SK-N-SH treated with all-trans-retinoic acid at 6 μM for 48 hours (cell line): ENCODE measurements at regions not wholly inside any gene's neighbourhood (a gene's known extent, or its start where the extent isn't known, plus 50 kb on each side); places are given as distances from the start of the nearest gene placed in this dataset.

Source experiments
- ARNTL ChIP-seq: fragments of 450-650 bp; formaldehyde crosslinking; IDR thresholded peaks from 2 replicates; pipeline ENCODE4 v1.5.0; 2020; ENCODE audit warnings: low read depth, mild to moderate bottlenecking, moderate library complexity, borderline replicate concordance
- ESRRG ChIP-seq: fragments of 250-450 bp; sonication (Bioruptor Pico); IDR thresholded peaks from 2 replicates; pipeline ENCODE4 v1.6.1; 2021; ENCODE audit warnings: mild to moderate bottlenecking
- ISL1 ChIP-seq: fragments of 250-450 bp; sonication (Bioruptor Pico); IDR thresholded peaks from 2 replicates; pipeline ENCODE4 v2.1.2; 2022; ENCODE audit warnings: mild to moderate bottlenecking, moderate library complexity
- OSR1 ChIP-seq: fragments of 250-450 bp; sonication (Bioruptor Pico); IDR thresholded peaks from 2 replicates; pipeline ENCODE4 v1.8.0; 2022; ENCODE audit warnings: moderate library complexity, mild to moderate bottlenecking, inconsistent platforms
- ZC3H10 ChIP-seq: fragments of 250-450 bp; sonication (Bioruptor Pico); IDR thresholded peaks from 2 replicates; pipeline ENCODE4 v1.5.1; 2021; ENCODE audit warnings: mild to moderate bottlenecking, moderate library complexity
- ZFP3 ChIP-seq: fragments of 250-450 bp; sonication (Bioruptor Pico); IDR thresholded peaks from 2 replicates; pipeline ENCODE4 v1.5.0; 2020; ENCODE audit warnings: mild to moderate bottlenecking, moderate library complexity
- ZNF8 ChIP-seq: fragments of 450-650 bp; formaldehyde crosslinking; IDR thresholded peaks from 2 replicates; pipeline ENCODE4 v1.5.0; 2020; ENCODE audit warnings: mild to moderate bottlenecking, moderate library complexity
- TF ChIP-seq, protein P1 (sequence below): fragments of 250-450 bp; sonication (Bioruptor Pico); IDR thresholded peaks from 2 replicates; pipeline ENCODE4 v1.8.0; 2021; ENCODE audit warnings: low read depth, mild to moderate bottlenecking, moderate library complexity, borderline replicate concordance

- no peak for TF ChIP-seq ZC3H10 (CRISPR knock-in tag)
- TF ChIP-seq, protein P1, sequence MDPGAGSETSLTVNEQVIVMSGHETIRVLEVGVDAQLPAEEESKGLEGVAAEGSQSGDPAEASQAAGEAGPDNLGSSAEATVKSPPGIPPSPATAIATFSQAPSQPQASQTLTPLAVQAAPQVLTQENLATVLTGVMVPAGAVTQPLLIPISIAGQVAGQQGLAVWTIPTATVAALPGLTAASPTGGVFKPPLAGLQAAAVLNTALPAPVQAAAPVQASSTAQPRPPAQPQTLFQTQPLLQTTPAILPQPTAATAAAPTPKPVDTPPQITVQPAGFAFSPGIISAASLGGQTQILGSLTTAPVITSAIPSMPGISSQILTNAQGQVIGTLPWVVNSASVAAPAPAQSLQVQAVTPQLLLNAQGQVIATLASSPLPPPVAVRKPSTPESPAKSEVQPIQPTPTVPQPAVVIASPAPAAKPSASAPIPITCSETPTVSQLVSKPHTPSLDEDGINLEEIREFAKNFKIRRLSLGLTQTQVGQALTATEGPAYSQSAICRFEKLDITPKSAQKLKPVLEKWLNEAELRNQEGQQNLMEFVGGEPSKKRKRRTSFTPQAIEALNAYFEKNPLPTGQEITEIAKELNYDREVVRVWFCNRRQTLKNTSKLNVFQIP = no peak
- TF ChIP-seq ARNTL = no peak
- no peak for TF ChIP-seq OSR1 (CRISPR knock-in tag)
- TF ChIP-seq ZFP3 (CRISPR knock-in tag) = no peak
- TF ChIP-seq ZNF8 (CRISPR knock-in tag) = no peak
- no peak for TF ChIP-seq ISL1 (CRISPR knock-in tag)
- TF ChIP-seq ESRRG (CRISPR knock-in tag) = no peak
Measured at GRCh38 chr12:124383028-124383427, 88.1 kb downstream of the RFLNA start.
